ENCODE measurements at regions not wholly inside any gene's neighbourhood (a gene's known extent, or its start where the extent isn't known, plus 50 kb on each side); places are given as distances from the start of the nearest gene placed in this dataset.

DNA sequence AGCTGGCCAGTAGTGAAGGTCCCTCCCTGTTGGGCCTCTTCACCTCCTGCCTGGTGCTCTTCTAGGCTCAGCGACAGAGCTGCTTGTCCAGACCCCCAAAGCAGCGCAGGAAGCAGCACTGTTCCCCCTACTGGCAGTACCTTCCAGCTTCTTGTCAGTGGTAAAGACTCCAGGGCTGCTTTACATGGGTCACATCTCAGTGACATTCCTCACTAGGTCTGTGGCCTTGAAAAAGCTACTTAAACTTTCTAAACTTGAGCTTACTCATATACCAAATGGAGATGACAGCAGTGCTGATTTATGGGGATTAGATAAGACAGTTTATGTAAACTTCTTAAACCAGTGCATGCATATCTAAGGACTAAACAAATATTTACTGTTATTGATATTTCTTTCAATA, 117.3 kb downstream of the FAT4 start:
- intact Hi-C loops (cut with micrococcal nuclease), result no loop called here
- Histone ChIP-seq H3K27ac (ENCODE audit: low read length in 2 of 2) (no peak overlapping the region), H3K36me3 (replicated peaks in 1 of 2; ENCODE audit: control extremely low read depth in 1 of 2, control insufficient read depth in 1 of 2, extremely low read depth in 1 of 2, insufficient read depth in 2 of 2, low read length in 1 of 2) (no peaks in the 10 kb centered on the region), H3K4me1 (ENCODE audit: control insufficient read depth in 2 of 2, insufficient read depth in 2 of 2, low read length in 2 of 2) (no peaks in the 10 kb centered on the region), H3K4me2 (replicated peaks; ENCODE audit: low read depth, low read length, poor library complexity, severe bottlenecking) (no peak overlapping the region), H4K20me1 (ENCODE audit: control insufficient read depth, insufficient read depth, low read length, poor library complexity, severe bottlenecking) (no peaks in the 10 kb centered on the region), H3K4me3 (ENCODE audit: control extremely low read depth in 1 of 5, extremely low read depth in 1 of 5, insufficient read depth in 1 of 5, low read depth in 2 of 5, low read length in 4 of 5) (no peak overlapping the region), H3K27me3 (replicated peaks in 1 of 4; ENCODE audit: control extremely low read depth in 1 of 4, control insufficient read depth in 3 of 4, insufficient read depth in 4 of 4, low read length in 3 of 4) (no peaks in the 10 kb centered on the region), H2AFZ (ENCODE audit: insufficient read depth, low read depth, low read length, poor library complexity, severe bottlenecking) (no peak overlapping the region), H3K79me2 (ENCODE audit: control insufficient read depth, insufficient read depth, low read length) (no peaks in the 10 kb centered on the region), H3K9ac (ENCODE audit: low read length) (no peak overlapping the region), H3K9me3 (ENCODE audit: control extremely low read depth in 1 of 3, control insufficient read depth in 2 of 3, insufficient read depth in 1 of 3, low read length in 2 of 3) (no peaks in the 10 kb centered on the region)
- DNase-seq (no peak), ATAC-seq (ENCODE audit: low read depth) (no peak)
- Mint-ChIP-seq H3K4me3 (no peak overlapping the region), H3K27me3 (no peaks in the 10 kb centered on the region), H3K27ac (no peak overlapping the region), H3K4me1 (no peaks in the 10 kb centered on the region), H3K9me3 (ENCODE audit: insufficient read depth) (no peaks in the 10 kb centered on the region)
- WGBS (ENCODE audit: insufficient coverage), result 74% methylated on average over 2 of the region's 2 CpGs
- ChIA-PET POLR2A (no interaction called here), CTCF (no interaction called here)
- no peak for TF ChIP-seq EZH2 (IDR thresholded peaks at IDR 0.05; ENCODE audit: borderline replicate concordance, insufficient read depth, low read depth, low read length, poor library complexity, severe bottlenecking)
- TF ChIP-seq, protein P1, sequence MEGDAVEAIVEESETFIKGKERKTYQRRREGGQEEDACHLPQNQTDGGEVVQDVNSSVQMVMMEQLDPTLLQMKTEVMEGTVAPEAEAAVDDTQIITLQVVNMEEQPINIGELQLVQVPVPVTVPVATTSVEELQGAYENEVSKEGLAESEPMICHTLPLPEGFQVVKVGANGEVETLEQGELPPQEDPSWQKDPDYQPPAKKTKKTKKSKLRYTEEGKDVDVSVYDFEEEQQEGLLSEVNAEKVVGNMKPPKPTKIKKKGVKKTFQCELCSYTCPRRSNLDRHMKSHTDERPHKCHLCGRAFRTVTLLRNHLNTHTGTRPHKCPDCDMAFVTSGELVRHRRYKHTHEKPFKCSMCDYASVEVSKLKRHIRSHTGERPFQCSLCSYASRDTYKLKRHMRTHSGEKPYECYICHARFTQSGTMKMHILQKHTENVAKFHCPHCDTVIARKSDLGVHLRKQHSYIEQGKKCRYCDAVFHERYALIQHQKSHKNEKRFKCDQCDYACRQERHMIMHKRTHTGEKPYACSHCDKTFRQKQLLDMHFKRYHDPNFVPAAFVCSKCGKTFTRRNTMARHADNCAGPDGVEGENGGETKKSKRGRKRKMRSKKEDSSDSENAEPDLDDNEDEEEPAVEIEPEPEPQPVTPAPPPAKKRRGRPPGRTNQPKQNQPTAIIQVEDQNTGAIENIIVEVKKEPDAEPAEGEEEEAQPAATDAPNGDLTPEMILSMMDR (IDR thresholded peaks at IDR 0.05), result no peak

DNA sequence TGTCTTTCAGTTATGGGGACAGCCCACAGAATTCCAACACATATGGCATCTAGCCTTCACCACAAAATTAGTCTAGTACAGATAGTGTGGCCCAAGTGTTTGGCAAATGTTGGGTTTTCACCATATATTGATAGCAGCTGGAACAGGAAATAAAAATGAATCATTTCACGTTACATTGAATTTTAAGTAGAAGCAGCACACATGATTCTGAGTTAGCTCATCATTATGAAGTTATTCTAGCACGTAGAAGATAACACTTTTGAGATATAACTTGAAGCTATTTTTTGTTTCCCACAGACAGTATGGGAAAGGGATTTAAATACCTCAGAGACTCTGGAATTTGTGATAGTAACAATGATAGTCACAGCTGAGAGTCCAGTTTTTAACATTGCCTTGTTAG, 118.7 kb downstream of the FAT4 start:
- 90% methylated on average over 2 of the region's 2 CpGs for WGBS (ENCODE audit: insufficient coverage)

More for the DNA sequence above, 118.7 kb downstream of the FAT4 start:
- Histone ChIP-seq H4K20me1 (ENCODE audit: control insufficient read depth, insufficient read depth, low read length, poor library complexity, severe bottlenecking) (no peaks in the 10 kb centered on the region), H3K4me3 (ENCODE audit: control extremely low read depth in 1 of 5, extremely low read depth in 1 of 5, insufficient read depth in 1 of 5, low read depth in 2 of 5, low read length in 4 of 5) (no peak overlapping the region), H3K4me1 (ENCODE audit: control insufficient read depth in 2 of 2, insufficient read depth in 2 of 2, low read length in 2 of 2) (no peaks in the 10 kb centered on the region), H3K79me2 (ENCODE audit: control insufficient read depth, insufficient read depth, low read length) (no peaks in the 10 kb centered on the region), H3K27ac (ENCODE audit: low read length in 2 of 2) (no peak overlapping the region), H3K9ac (ENCODE audit: low read length) (no peak overlapping the region), H3K9me3 (ENCODE audit: control extremely low read depth in 1 of 3, control insufficient read depth in 2 of 3, insufficient read depth in 1 of 3, low read length in 2 of 3) (no peaks in the 10 kb centered on the region), H3K27me3 (replicated peaks in 1 of 4; ENCODE audit: control extremely low read depth in 1 of 4, control insufficient read depth in 3 of 4, insufficient read depth in 4 of 4, low read length in 3 of 4) (no peaks in the 10 kb centered on the region), H2AFZ (ENCODE audit: insufficient read depth, low read depth, low read length, poor library complexity, severe bottlenecking) (no peak overlapping the region), H3K36me3 (replicated peaks in 1 of 2; ENCODE audit: control extremely low read depth in 1 of 2, control insufficient read depth in 1 of 2, extremely low read depth in 1 of 2, insufficient read depth in 2 of 2, low read length in 1 of 2) (no peaks in the 10 kb centered on the region), H3K4me2 (replicated peaks; ENCODE audit: low read depth, low read length, poor library complexity, severe bottlenecking) (no peak overlapping the region)
- no peak for ATAC-seq (ENCODE audit: low read depth)
- Mint-ChIP-seq H3K4me3 (no peak overlapping the region), H3K9me3 (ENCODE audit: insufficient read depth) (no peaks in the 10 kb centered on the region), H3K27me3 (no peaks in the 10 kb centered on the region), H3K4me1 (no peaks in the 10 kb centered on the region), H3K27ac (no peak overlapping the region)
- DNase-seq, result no peak
- ChIA-PET POLR2A (no interaction called here), CTCF (no interaction called here)
- TF ChIP-seq, protein P1 (IDR thresholded peaks at IDR 0.05), result no peak
- no peak for TF ChIP-seq EZH2 (IDR thresholded peaks at IDR 0.05; ENCODE audit: borderline replicate concordance, insufficient read depth, low read depth, low read length, poor library complexity, severe bottlenecking)
- intact Hi-C loops (cut with micrococcal nuclease), result no loop called here

Data from B cell (primary cell).